Chondrocyte (in vitro differentiated cells): ENCODE measurements at regions not wholly inside any gene's neighbourhood (a gene's known extent, or its start where the extent isn't known, plus 50 kb on each side); places are given as distances from the start of the nearest gene placed in this dataset.
A peak's percentile ranks its signal among the peaks of the same experiment; 100 is the strongest.

Source experiments
- DNase-seq: peaks from one replicate; pipeline ENCODE4 v3.0.0; 2021; ENCODE audit warnings: mixed read lengths, low spot score
- H3K27ac Mint-ChIP-seq: one replicate; pipeline ENCODE4 v1.8.0; 2021; ENCODE audit warnings: mild to moderate bottlenecking, moderate library complexity, mixed read lengths; ENCODE audit not compliant: unreplicated experiment
- H3K27me3 Mint-ChIP-seq: 2 replicates; pipeline ENCODE4 v1.8.0; 2021; ENCODE audit warnings: low read depth, mixed read lengths
- H3K36me3 Mint-ChIP-seq: 2 replicates; pipeline ENCODE4 v1.8.0; 2021; ENCODE audit warnings: low read depth, mixed read lengths
- H3K4me1 Mint-ChIP-seq: 2 replicates; pipeline ENCODE4 v1.8.0; 2021; ENCODE audit warnings: low read depth, mild to moderate bottlenecking, mixed read lengths
- H3K4me3 Mint-ChIP-seq: one replicate; pipeline ENCODE4 v1.8.0; 2021; ENCODE audit warnings: mild to moderate bottlenecking, moderate library complexity, mixed read lengths; ENCODE audit not compliant: unreplicated experiment
- H3K9me3 Mint-ChIP-seq: 2 replicates; pipeline ENCODE4 v1.8.0; 2021; ENCODE audit warnings: low read depth, mixed read lengths
- CTCF ChIP-seq: fragments of 200-600 bp; sonication (generic); IDR thresholded peaks from 2 replicates; pipeline ENCODE4 v1.5.0; 2021; ENCODE audit warnings: antibody characterized with exemption, mild to moderate bottlenecking, moderate library complexity

- Mint-ChIP-seq H3K4me3 (peak overlapping the region; percentile 61), H3K27ac (no peak overlapping the region), H3K4me1 (peaks cover 12% of the 10 kb centered on the region), H3K27me3 (peaks cover 2% of the 10 kb centered on the region), H3K9me3 (no peaks in the 10 kb centered on the region), H3K36me3 (no peaks in the 10 kb centered on the region)
- DNase-seq: peak; percentile 59
- TF ChIP-seq CTCF: no peak
Measured at GRCh38 chr20:63102721-63103375, 96.1 kb upstream of the BHLHE23 start.

- Mint-ChIP-seq H3K36me3 (no peaks in the 10 kb centered on the region), H3K4me1 (peaks cover 12% of the 10 kb centered on the region), H3K27ac (peak overlapping the region; percentile 77), H3K9me3 (no peaks in the 10 kb centered on the region), H3K27me3 (peaks cover 5% of the 10 kb centered on the region), H3K4me3 (peak overlapping the region; percentile 74)
- peak; percentile 79 for DNase-seq
- no peak for TF ChIP-seq CTCF
Measured at GRCh38 chr20:63101781-63102720, 95.3 kb upstream of the BHLHE23 start.

GRCh38 chr20:63100926-63101699, 94.3 kb upstream of the BHLHE23 start:
- Mint-ChIP-seq H3K27ac (no peak overlapping the region), H3K27me3 (peaks cover 4% of the 10 kb centered on the region), H3K9me3 (no peaks in the 10 kb centered on the region), H3K4me3 (no peak overlapping the region), H3K36me3 (no peaks in the 10 kb centered on the region), H3K4me1 (peaks cover 12% of the 10 kb centered on the region)
- peak; percentile 78 for DNase-seq
- TF ChIP-seq CTCF: no peak

- H3K4me3 Mint-ChIP-seq: no peak overlapping the region
- H3K27ac Mint-ChIP-seq: no peak overlapping the region
- TF ChIP-seq CTCF: no peak
- no peaks in the 10 kb centered on the region for H3K36me3 Mint-ChIP-seq
- H3K9me3 Mint-ChIP-seq: no peaks in the 10 kb centered on the region
- H3K27me3 Mint-ChIP-seq: peaks cover 12% of the 10 kb centered on the region
- peak; percentile 27 for DNase-seq
- peaks cover 7% of the 10 kb centered on the region for H3K4me1 Mint-ChIP-seq
Measured at GRCh38 chr20:63100174-63100925, 93.6 kb upstream of the BHLHE23 start.
